SU-DHL-6 (cell line): ENCODE measurements at regions not wholly inside any gene's neighbourhood (a gene's known extent, or its start where the extent isn't known, plus 50 kb on each side); places are given as distances from the start of the nearest gene placed in this dataset.

Experiments used
- EZH2phosphoT487 ChIP-seq: fragments of 200-600 bp; sonication (generic), shearing (Covaris generic); conservative IDR thresholded peaks from 2 replicates; pipeline ENCODE4 v1.6.1; 2018; ENCODE audit warnings: mild to moderate bottlenecking, antibody characterized with exemption, low read length, moderate library complexity, mixed read lengths
- TF ChIP-seq, protein P1 (sequence below): fragments of 200-600 bp; sonication (generic); IDR thresholded peaks from one replicate; pipeline ENCODE4 v1.5.1; 2017; ENCODE audit warnings: antibody characterized with exemption, mild to moderate bottlenecking, low read length, moderate library complexity; ENCODE audit not compliant: insufficient read depth, poor library complexity, severe bottlenecking

DNA sequence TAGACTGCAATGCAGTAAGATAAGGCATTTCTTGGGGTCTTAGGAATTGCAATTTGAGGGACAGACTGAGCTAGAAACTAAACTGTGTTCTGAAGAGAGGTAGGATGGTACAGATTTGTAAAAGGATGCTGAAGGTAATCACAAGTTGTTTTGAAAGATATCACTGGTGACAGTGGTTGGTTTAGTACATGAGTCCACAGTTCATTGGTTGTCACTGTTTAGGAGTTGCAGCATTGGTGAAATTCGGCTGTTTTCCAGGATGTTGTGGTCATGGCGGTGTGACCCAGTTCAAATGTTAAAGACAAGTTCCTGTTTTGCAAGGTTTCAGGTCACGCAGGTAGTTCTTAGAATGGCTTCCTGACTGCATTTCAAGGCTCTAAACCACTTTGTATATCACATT is 292.8 kb upstream of the B3GALT2 start:
- TF ChIP-seq, protein P1, sequence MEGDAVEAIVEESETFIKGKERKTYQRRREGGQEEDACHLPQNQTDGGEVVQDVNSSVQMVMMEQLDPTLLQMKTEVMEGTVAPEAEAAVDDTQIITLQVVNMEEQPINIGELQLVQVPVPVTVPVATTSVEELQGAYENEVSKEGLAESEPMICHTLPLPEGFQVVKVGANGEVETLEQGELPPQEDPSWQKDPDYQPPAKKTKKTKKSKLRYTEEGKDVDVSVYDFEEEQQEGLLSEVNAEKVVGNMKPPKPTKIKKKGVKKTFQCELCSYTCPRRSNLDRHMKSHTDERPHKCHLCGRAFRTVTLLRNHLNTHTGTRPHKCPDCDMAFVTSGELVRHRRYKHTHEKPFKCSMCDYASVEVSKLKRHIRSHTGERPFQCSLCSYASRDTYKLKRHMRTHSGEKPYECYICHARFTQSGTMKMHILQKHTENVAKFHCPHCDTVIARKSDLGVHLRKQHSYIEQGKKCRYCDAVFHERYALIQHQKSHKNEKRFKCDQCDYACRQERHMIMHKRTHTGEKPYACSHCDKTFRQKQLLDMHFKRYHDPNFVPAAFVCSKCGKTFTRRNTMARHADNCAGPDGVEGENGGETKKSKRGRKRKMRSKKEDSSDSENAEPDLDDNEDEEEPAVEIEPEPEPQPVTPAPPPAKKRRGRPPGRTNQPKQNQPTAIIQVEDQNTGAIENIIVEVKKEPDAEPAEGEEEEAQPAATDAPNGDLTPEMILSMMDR, result no peak
- TF ChIP-seq EZH2phosphoT487, result no peak
